ENCODE measurements at regions not wholly inside any gene's neighbourhood (a gene's known extent, or its start where the extent isn't known, plus 50 kb on each side); places are given as distances from the start of the nearest gene placed in this dataset.
A peak's percentile ranks its signal among the peaks of the same experiment; 100 is the strongest.
"Not testable (repeated sequence)": the region's sequence is repeated elsewhere in the genome, so short reads cannot be mapped to it uniquely, and the experiment has no call there.

DNA sequence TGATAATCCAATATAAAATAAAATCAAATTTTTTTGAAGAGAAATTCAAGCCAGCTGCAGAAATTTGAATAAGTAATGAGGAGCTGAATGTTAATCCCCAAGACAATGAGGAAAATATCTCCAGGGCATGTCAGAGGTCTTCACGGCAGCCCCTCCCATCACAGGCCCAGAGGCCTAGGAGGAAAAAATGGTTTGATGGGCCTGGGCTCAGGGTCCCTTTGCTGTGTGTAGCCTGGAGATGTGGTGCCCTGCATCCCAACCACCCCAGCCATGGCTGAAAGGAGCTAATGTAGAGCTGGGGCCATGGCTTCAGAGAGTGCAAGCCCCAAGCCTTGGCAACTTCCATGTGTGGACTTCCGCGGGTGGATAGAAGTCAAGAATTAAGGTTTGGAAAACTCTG is 618.3 kb downstream of the TAF11L14 start:
- DNase-seq, result no peak
- Mint-ChIP-seq H3K27ac (no peak overlapping the region), H3K27me3 (no peaks in the 10 kb centered on the region), H3K36me3 (ENCODE audit: low read depth) (no peaks in the 10 kb centered on the region), H3K4me3 (no peak overlapping the region), H3K4me1 (no peaks in the 10 kb centered on the region)
- no peak for ATAC-seq
- no peaks in the 10 kb centered on the region for H3K9me3 ChIP-seq (ENCODE audit: control insufficient read depth, low read length, poor library complexity, severe bottlenecking)

DNA sequence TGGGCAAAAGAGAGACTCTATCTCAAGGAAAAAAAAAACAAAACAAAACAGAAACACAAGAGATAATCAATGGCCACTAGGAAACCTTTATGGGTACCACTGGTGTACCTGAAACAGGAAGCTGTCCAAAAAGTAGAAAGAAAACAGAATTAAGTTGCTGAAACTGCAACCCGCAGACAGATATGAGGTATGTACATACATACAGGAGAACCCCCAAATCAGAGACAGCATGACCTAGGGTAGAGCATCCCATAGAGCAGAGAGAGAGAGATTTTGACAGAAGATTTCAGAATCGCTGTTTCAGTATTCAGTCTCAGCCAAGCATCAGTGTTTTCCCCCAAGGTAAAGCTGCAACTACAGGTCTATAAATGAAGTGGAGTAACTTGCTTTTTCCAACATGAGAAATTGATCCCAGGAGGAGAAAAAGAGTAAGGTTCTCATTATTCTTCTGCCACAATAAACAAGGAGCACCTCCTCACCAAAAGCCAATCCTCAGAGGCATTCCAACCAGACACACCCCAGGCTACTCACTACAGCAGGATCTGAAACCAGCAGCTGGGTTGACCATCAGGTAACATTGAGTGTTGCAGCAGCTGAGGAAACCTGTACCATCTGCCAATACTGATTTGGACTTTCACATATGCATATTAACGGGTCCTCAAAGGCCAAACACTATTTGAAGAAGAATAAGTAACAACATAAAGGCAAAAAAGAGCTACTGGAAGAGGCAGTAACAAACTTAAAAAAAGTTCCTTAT is 630.0 kb downstream of the TAF11L14 start:
- ATAC-seq, result no peak

DNA sequence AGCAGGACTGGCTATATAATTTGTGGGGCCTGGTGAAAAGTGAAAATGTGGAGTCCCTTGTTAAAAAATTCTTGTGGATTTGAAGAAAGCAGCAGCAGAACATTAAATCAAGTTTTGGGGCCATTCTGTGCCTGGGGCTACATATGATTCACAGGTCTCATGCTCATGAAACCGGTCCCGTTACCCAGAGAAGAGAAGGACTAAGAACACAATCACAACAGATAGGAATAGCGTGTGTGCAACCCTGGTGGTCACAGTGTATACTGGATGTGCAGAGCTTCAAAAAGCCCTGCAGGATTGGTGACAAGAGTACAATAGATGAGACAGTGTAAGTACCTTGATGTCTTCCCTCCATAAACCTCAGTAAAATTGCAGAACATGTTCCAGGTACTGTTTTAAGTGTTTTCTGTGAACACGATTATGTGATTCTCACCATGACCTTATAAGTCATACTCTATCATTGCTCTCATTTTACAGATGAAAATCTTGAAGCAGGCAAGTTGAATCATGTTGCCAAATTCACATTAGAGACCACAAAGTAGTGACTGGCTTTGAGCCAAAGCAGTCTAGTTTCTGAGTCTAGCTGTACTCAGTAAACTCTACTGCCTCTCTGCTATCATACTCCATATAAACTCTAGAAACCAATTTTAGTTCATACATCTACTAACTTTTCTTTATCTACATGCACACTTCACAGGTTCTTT is 636.5 kb downstream of the TAF11L14 start:
- no peaks in the 10 kb centered on the region for H3K36me3 Mint-ChIP-seq (ENCODE audit: low read depth)
- no peak overlapping the region for H3K4me3 Mint-ChIP-seq
- H3K27me3 Mint-ChIP-seq, result no peaks in the 10 kb centered on the region
- no peak for ATAC-seq
- no peaks in the 10 kb centered on the region for H3K4me1 Mint-ChIP-seq
- no peaks in the 10 kb centered on the region for H3K9me3 ChIP-seq (ENCODE audit: control insufficient read depth, low read length, poor library complexity, severe bottlenecking)
- no peak overlapping the region for H3K27ac Mint-ChIP-seq
- no peak for DNase-seq

More for the DNA sequence above, 630.0 kb downstream of the TAF11L14 start:
- Mint-ChIP-seq H3K4me3 (no peak overlapping the region), H3K27me3 (no peaks in the 10 kb centered on the region), H3K27ac (no peak overlapping the region), H3K4me1 (no peaks in the 10 kb centered on the region), H3K36me3 (ENCODE audit: low read depth) (no peaks in the 10 kb centered on the region)
- DNase-seq, result no peak
- H3K9me3 ChIP-seq (ENCODE audit: control insufficient read depth, low read length, poor library complexity, severe bottlenecking), result no peaks in the 10 kb centered on the region

DNA sequence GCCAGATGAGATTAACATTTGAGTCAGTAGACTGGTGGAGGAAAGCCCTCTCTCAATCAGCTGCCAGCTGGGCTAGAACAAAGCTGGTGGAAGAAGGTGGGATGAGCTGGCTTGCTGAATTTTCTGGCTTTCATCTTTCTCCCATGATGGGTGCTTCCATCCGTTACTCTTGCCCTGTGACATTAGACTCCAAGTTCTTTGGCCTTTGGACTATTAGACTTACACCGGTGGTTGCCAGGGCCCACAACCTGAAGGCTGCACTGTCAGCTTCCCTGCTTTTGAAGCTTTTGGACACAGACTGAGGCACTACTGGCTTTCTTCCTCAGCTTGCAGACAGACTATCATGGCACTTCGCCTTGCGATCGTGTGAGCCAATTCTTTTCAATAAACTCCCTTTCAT is 642.7 kb downstream of the TAF11L14 start:
- Mint-ChIP-seq H3K36me3 (ENCODE audit: low read depth) (no peaks in the 10 kb centered on the region), H3K4me1 (no peaks in the 10 kb centered on the region), H3K4me3 (no peak overlapping the region), H3K27ac (no peak overlapping the region), H3K27me3 (no peaks in the 10 kb centered on the region)
- ATAC-seq, result no peak
- H3K9me3 ChIP-seq (ENCODE audit: control insufficient read depth, low read length, poor library complexity, severe bottlenecking), result no peaks in the 10 kb centered on the region
- no peak for DNase-seq

DNA sequence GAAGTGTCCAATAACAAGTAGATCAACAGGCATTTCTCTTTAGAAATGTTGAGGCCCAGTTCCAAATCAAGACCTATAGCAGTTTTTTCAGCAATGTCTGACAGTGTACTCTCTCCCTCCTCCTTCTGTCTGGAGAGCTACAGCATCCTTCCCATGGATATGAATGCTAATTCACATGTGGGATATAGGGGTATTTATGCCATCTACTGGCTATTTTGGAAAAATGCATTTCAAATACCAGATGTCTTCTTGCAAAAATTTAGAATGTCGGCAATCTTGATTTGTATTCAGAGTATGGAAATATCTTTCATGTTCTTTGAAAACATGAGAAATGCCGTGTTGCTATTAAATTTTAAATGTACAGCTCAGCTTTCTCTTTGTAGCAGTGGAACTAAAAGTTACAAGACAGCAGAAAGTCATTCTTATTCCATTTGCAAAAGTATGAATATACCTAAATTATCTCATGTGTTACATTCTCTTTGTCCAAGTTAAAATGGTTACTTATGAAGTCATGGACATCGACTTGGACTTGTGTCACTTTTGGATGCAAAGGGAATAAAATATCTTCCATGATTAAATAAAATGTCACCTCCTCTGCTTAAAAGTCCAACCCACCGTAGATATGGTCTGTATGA is 647.8 kb downstream of the TAF11L14 start:
- DNase-seq (no peak), ATAC-seq (no peak)
- no peaks in the 10 kb centered on the region for H3K36me3 Mint-ChIP-seq (ENCODE audit: low read depth)
- H3K9me3 ChIP-seq (ENCODE audit: control insufficient read depth, low read length, poor library complexity, severe bottlenecking), result no peaks in the 10 kb centered on the region
- no peaks in the 10 kb centered on the region for H3K4me1 Mint-ChIP-seq
- no peak overlapping the region for H3K27ac Mint-ChIP-seq
- no peaks in the 10 kb centered on the region for H3K27me3 Mint-ChIP-seq
- H3K4me3 Mint-ChIP-seq, result no peak overlapping the region

DNA sequence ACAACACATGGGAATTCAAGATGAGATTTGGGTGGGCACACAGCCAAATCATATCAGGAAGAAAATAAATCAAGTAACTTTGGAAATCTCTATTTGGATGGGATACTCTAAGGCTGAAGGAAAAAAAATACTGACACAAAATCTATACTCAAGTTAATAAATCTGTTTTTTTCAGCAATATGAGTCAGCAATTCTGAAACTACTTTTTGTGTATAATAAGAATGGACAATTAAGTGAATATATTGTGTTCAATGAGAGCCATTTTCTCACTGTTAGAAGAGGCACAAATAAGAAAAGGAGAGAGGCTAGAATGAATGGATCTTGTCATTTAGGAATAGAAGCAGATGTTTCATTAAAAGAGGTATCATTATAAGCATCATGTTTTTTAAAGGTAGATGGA is 651.0 kb downstream of the TAF11L14 start:
- ATAC-seq (no peak), DNase-seq (no peak)
- Mint-ChIP-seq H3K36me3 (ENCODE audit: low read depth) (no peaks in the 10 kb centered on the region), H3K4me1 (no peaks in the 10 kb centered on the region), H3K4me3 (no peak overlapping the region), H3K27ac (no peak overlapping the region), H3K27me3 (no peaks in the 10 kb centered on the region)
- H3K9me3 ChIP-seq (ENCODE audit: control insufficient read depth, low read length, poor library complexity, severe bottlenecking), result no peaks in the 10 kb centered on the region

DNA sequence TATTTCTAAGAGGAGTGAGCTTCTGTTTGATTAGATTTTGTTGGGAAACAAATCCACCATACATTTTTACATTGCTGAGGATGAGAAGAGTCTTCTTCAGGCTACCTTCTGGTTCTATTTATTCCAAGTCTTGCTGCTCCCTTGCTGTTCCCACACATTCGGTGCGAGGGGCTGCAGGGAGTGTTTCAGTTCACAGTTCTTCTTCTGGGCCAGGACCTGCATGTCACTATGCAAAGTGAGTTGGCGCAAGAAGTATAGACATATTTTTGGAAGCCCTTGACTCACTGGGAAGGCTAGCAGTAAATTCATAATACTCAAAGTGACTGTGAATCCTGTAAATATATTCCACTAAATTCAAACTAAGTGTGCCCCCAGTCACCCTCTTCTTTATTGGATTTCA is 657.9 kb downstream of the TAF11L14 start:
- ATAC-seq, result no peak
- no peaks in the 10 kb centered on the region for H3K36me3 Mint-ChIP-seq (ENCODE audit: low read depth)
- no peak overlapping the region for H3K27ac Mint-ChIP-seq
- H3K27me3 Mint-ChIP-seq, result no peaks in the 10 kb centered on the region
- no peak for DNase-seq
- H3K4me3 Mint-ChIP-seq, result no peak overlapping the region
- H3K9me3 ChIP-seq (ENCODE audit: control insufficient read depth, low read length, poor library complexity, severe bottlenecking), result no peaks in the 10 kb centered on the region
- H3K4me1 Mint-ChIP-seq, result no peaks in the 10 kb centered on the region

DNA sequence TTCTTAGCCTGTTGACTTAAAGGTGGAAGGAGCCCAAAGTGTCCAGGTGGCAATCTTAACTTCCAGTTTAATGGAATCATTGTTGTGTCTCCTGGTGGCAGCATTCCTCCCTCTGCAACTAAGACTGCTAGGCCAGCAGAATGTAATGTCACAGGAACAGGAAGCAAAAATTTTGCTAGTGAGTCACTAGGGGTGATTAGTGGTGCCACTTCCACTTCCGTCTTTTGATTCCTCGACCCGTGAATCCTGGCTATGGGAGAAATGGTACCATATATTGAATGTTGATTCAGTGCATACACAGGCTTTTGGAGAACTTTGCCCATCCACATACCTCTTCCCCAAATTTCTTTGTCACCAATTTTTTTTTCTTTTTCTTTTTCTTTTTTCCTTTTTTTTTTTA is 661.4 kb downstream of the TAF11L14 start:
- not testable (repeated sequence) for DNase-seq; H3K4me1 Mint-ChIP-seq; H3K27ac Mint-ChIP-seq; H3K4me3 Mint-ChIP-seq; ATAC-seq; H3K9me3 ChIP-seq (ENCODE audit: control insufficient read depth, low read length, poor library complexity, severe bottlenecking); H3K27me3 Mint-ChIP-seq; H3K36me3 Mint-ChIP-seq (ENCODE audit: low read depth)

DNA sequence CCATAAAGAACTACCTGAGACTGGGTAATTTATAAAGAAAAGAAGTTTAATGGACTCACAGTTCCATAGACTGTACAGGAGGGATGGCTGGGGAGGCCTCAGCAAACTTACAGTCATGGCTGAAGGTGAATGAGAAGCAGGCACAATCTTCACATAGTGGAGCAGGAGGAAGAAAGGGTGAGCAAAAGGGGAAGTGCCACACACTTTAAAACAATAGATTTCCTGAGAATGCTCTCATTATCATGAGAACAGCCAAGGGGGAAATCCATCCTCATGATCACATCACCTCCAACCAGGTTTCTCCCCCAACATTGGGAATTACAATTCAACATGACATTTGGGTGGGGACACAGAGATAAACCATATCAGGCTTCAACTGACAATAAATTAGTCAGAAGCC is 664.9 kb downstream of the TAF11L14 start:
- Mint-ChIP-seq H3K27me3 (no peaks in the 10 kb centered on the region), H3K27ac (no peak overlapping the region), H3K4me1 (no peaks in the 10 kb centered on the region), H3K36me3 (ENCODE audit: low read depth) (no peaks in the 10 kb centered on the region), H3K4me3 (no peak overlapping the region)
- DNase-seq (no peak), ATAC-seq (peak; percentile 44)
- no peaks in the 10 kb centered on the region for H3K9me3 ChIP-seq (ENCODE audit: control insufficient read depth, low read length, poor library complexity, severe bottlenecking)

DNA sequence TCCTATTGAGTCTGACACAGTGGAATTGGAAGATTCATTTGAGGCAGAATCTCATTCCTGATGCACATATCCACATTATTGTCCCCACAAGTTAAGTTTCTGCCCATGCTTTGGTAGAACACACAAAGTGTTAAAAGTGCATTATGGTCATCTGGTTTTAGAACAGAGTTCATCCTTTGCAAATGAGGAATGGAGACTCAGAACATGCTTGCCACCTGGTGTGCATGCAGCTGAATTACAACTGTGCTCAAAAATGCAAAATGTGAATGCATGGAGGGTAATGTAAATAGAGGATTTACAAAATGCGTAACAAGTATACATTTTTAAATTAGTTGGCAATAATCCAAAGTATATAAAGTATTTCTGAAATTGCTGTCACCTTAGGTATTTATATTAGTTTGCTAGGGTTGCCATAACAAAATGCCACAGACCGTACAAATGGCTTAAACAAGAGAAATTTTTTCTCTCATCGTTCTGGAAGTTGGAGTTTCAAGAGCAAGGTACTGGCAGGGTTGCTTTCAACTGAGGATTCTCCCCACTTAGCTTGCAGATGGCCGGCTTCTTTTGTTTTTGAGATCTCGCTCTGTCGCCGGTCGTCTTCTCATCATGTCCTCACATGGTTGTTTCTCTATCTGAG is 671.1 kb downstream of the TAF11L14 start:
- Mint-ChIP-seq H3K4me3 (no peak overlapping the region), H3K4me1 (no peaks in the 10 kb centered on the region)

DNA sequence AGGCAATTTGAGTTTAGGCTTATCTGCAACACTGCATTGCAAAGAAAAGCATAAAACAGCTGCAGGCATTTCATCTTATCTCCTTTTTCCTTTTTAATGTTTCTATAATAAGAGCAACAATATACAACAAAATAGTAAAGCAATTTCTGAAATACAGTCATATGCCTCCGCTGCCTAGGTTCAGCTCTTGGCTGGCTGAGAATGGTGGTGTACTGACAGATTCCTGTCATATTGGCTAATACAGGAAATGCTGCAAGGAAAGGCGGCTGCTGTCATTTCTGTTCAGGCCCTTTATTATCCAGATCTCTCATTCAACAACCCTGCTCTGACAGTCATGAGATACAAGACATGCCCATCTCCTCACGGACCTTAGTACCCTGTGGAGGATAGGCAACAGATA is 677.0 kb downstream of the TAF11L14 start:
- H3K4me1 Mint-ChIP-seq, result no peaks in the 10 kb centered on the region
- H3K36me3 Mint-ChIP-seq (ENCODE audit: low read depth), result no peaks in the 10 kb centered on the region
- H3K27me3 Mint-ChIP-seq, result no peaks in the 10 kb centered on the region
- no peak for ATAC-seq
- no peak overlapping the region for H3K4me3 Mint-ChIP-seq
- H3K9me3 ChIP-seq (ENCODE audit: control insufficient read depth, low read length, poor library complexity, severe bottlenecking), result no peaks in the 10 kb centered on the region
- no peak overlapping the region for H3K27ac Mint-ChIP-seq
- DNase-seq, result no peak

More for the DNA sequence above, 671.1 kb downstream of the TAF11L14 start:
- DNase-seq, result no peak
- H3K27me3 Mint-ChIP-seq, result no peaks in the 10 kb centered on the region
- ATAC-seq, result no peak
- no peaks in the 10 kb centered on the region for H3K36me3 Mint-ChIP-seq (ENCODE audit: low read depth)
- no peak overlapping the region for H3K27ac Mint-ChIP-seq
- H3K9me3 ChIP-seq (ENCODE audit: control insufficient read depth, low read length, poor library complexity, severe bottlenecking), result no peaks in the 10 kb centered on the region

DNA sequence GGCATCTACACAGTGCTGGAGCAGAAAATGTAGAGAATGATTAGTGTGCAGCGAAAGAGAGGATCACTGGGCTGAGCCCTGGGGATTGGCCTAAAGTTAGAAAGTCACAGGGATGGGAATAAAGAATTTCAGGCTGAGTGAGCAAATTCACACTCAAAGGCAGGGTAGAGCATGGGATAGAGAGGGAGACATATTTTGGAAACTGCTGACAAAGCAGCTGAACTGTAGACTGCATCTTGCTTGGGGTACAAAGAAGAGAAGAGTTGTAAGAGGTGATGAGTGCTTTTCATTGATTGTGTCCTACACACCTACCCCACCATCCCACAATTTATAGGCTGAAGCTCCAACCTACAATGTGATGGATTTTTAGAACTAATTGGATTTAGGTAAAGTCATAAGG is 677.8 kb downstream of the TAF11L14 start:
- Mint-ChIP-seq H3K27ac (no peak overlapping the region), H3K27me3 (no peaks in the 10 kb centered on the region), H3K36me3 (ENCODE audit: low read depth) (no peaks in the 10 kb centered on the region), H3K4me3 (no peak overlapping the region), H3K4me1 (no peaks in the 10 kb centered on the region)
- ATAC-seq (no peak), DNase-seq (no peak)
- H3K9me3 ChIP-seq (ENCODE audit: control insufficient read depth, low read length, poor library complexity, severe bottlenecking), result no peaks in the 10 kb centered on the region

DNA sequence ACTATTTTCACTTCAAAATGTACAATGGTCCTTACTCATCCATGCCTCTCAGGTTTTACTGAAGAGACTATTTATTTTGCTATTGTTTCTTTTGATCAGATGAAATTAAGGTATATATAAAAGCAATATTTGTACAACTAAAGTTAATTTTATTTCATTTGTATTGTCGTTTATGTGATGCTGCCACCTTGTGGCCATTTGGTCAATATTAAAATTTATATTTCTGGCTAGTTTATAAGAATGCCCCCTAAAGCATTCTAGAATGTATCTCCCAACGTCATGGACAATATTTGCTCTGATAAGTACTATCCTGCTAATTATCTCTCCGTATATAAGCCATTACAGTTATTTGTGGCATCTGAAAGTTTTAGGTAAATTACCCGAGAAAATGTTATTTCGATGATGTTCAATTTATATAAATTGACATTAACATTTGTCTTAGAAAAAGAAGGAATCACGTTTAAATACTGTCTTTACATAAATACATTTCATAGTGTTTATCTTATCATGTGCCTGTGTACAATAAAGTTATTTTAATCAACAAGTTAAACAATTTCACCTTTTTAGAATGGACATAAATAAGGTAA is 680.0 kb downstream of the TAF11L14 start:
- no peaks in the 10 kb centered on the region for H3K9me3 ChIP-seq (ENCODE audit: control insufficient read depth, low read length, poor library complexity, severe bottlenecking)
- Mint-ChIP-seq H3K36me3 (ENCODE audit: low read depth) (no peaks in the 10 kb centered on the region), H3K4me1 (no peaks in the 10 kb centered on the region), H3K27ac (no peak overlapping the region), H3K27me3 (no peaks in the 10 kb centered on the region), H3K4me3 (no peak overlapping the region)
- DNase-seq (no peak), ATAC-seq (no peak)

Data from T-helper 17 cell (primary cell).